NB4 (cell line): ENCODE measurements at regions not wholly inside any gene's neighbourhood (a gene's known extent, or its start where the extent isn't known, plus 50 kb on each side); places are given as distances from the start of the nearest gene placed in this dataset.

ENCODE experiments used
- DNase-seq: peaks from one replicate; pipeline ENCODE4 v3.0.0; 2010; ENCODE audit warnings: low read depth
- H3K4me3 ChIP-seq: one replicate; pipeline ENCODE4 v1.5.1; 2011; ENCODE audit warnings: mild to moderate bottlenecking, low read depth, low read length, moderate library complexity
- CTCF ChIP-seq: IDR thresholded peaks from one replicate; pipeline ENCODE4 v1.5.1; 2012; ENCODE audit warnings: low read depth, low read length
- MAX ChIP-seq: IDR thresholded peaks from 2 replicates; pipeline ENCODE4 v1.6.1; 2011; ENCODE audit warnings: low read depth, low read length
- MYC ChIP-seq: IDR thresholded peaks from 2 replicates; pipeline ENCODE4 v1.6.1; 2011; ENCODE audit warnings: low read depth, low read length
- POLR2A ChIP-seq: IDR thresholded peaks from 2 replicates; pipeline ENCODE4 v1.6.1; 2011; ENCODE audit warnings: mild to moderate bottlenecking; ENCODE audit not compliant: insufficient read length; ENCODE audit errors: extremely low read depth

- TF ChIP-seq MYC (no peak), CTCF (no peak), MAX (no peak), POLR2A (no peak)
- no peak overlapping the region for H3K4me3 ChIP-seq
- no peak for DNase-seq
These were observed 559.4 kb downstream of the COL12A1 start for GRCh38 chr6:74646461-74646860.

- no peak for TF ChIP-seq POLR2A
- no peak for TF ChIP-seq CTCF
- H3K4me3 ChIP-seq = no peak overlapping the region
- no peak for DNase-seq
These were observed 560.6 kb downstream of the COL12A1 start for GRCh38 chr6:74645108-74645849.

GRCh38 chr6:74642101-74642500 lies 563.8 kb downstream of the COL12A1 start:
- no peak for DNase-seq
- TF ChIP-seq CTCF (no peak), MYC (no peak), POLR2A (no peak), MAX (no peak)
- no peak overlapping the region for H3K4me3 ChIP-seq

- DNase-seq = no peak
- TF ChIP-seq MAX (no peak), MYC (no peak), POLR2A (no peak), CTCF (no peak)
- H3K4me3 ChIP-seq = no peak overlapping the region
These were observed 567.4 kb downstream of the COL12A1 start for GRCh38 chr6:74638412-74638811.

GRCh38 chr6:74632196-74632875 lies 573.5 kb downstream of the COL12A1 start:
- DNase-seq = no peak
- no peak for TF ChIP-seq CTCF
- TF ChIP-seq MYC = no peak
- TF ChIP-seq MAX = no peak
- TF ChIP-seq POLR2A = no peak
- no peak overlapping the region for H3K4me3 ChIP-seq

- no peak for TF ChIP-seq MYC
- TF ChIP-seq POLR2A = no peak
- TF ChIP-seq CTCF = no peak
- no peak for DNase-seq
- H3K4me3 ChIP-seq = no peak overlapping the region
These were observed 574.3 kb downstream of the COL12A1 start for GRCh38 chr6:74631564-74631963.
